ENCODE measurements at regions not wholly inside any gene's neighbourhood (a gene's known extent, or its start where the extent isn't known, plus 50 kb on each side); places are given as distances from the start of the nearest gene placed in this dataset.

DNA sequence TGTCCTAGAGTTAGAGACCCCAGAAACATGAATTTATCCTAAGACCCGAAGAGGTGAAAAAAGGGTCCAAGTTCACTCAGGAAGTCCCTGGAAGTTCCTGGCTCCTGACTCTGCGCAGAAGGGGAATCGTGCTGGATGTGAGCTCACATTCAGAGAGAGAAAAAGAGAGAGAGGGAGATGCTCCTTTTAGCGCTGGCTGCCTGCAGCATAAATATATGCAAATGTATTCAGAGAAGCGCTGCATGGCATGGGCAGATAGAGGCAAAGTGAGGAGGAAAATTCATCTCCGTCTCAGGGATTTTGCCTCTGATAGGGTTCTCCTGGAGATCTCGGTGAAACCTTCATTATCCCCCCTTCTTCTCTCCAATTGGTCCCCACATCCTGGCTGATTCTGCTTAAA is 517.2 kb downstream of the MN1 start:
- Histone ChIP-seq H3K4me1 (ENCODE audit: control insufficient read depth, insufficient read depth, low read depth, low read length) (no peaks in the 10 kb centered on the region), H4K8ac (ENCODE audit: low read length) (no peak overlapping the region), H2AFZ (ENCODE audit: low read depth, low read length) (no peak overlapping the region), H3K36me3 (ENCODE audit: control insufficient read depth in 1 of 2, insufficient read depth in 2 of 2, low read depth in 1 of 2, low read length in 2 of 2) (no peaks in the 10 kb centered on the region), H3K27ac (ENCODE audit: low read length, poor library complexity, severe bottlenecking) (no peak overlapping the region), H3K4me3 (ENCODE audit: insufficient read depth in 1 of 2, low read depth in 1 of 2, low read length in 2 of 2) (no peak overlapping the region), H3K4ac (ENCODE audit: low read depth in 1 of 2, low read length in 2 of 2) (no peak overlapping the region), H2AK5ac (ENCODE audit: low read length, severe bottlenecking) (no peak overlapping the region), H4K91ac (ENCODE audit: low read length) (no peak overlapping the region), H2BK15ac (ENCODE audit: low read depth, poor library complexity, severe bottlenecking) (no peak overlapping the region), H3K79me1 (replicated peaks; ENCODE audit: low read length, poor library complexity, severe bottlenecking) (no peaks in the 10 kb centered on the region), H3K9me3 (ENCODE audit: control insufficient read depth, low read length) (peaks cover 9% of the 10 kb centered on the region), H3K4me2 (ENCODE audit: low read length, poor library complexity, severe bottlenecking) (no peak overlapping the region), H2BK5ac (ENCODE audit: low read depth, low read length, poor library complexity, severe bottlenecking) (no peak overlapping the region), H3K18ac (ENCODE audit: low read depth in 1 of 2, low read length in 2 of 2) (no peak overlapping the region), H2BK120ac (ENCODE audit: low read depth, low read length) (no peak overlapping the region), H3K9ac (ENCODE audit: low read length) (no peak overlapping the region), H3K27me3 (ENCODE audit: control insufficient read depth in 1 of 2, insufficient read depth in 1 of 2, low read length in 2 of 2) (peaks cover 0 to 50% of the 10 kb centered on the region in 2 experiments), H3K14ac (ENCODE audit: low read length in 2 of 2) (no peak overlapping the region), H3K23ac (ENCODE audit: low read length in 2 of 2) (no peak overlapping the region), H2BK12ac (ENCODE audit: low read length in 2 of 2) (no peak overlapping the region)
- DNase-seq = no peak
- 96% methylated on average over 7 of the region's 7 CpGs for WGBS

DNA sequence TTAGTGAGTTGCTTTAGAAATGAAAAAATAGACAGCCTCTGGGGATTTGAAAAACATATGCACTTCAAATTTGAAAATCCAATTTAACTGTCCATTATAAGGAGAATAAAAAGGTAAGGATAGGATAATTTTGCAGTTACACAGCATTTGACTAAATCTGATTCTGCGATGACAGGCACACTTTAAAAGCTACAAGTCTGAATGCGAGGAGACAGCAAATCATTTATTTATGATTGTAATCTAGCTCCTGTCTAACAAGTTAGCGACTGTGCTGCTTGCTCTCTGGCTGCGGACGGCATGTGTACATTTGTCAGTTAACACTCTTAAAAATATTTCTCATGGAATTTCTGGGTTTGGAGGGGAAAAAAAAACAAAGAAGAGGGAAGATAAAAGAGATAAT is 514.8 kb downstream of the MN1 start:
- Histone ChIP-seq H3K14ac (ENCODE audit: low read length in 2 of 2) (no peak overlapping the region), H3K4me1 (ENCODE audit: control insufficient read depth, insufficient read depth, low read depth, low read length) (no peaks in the 10 kb centered on the region), H3K9ac (ENCODE audit: low read length) (no peak overlapping the region), H2BK120ac (ENCODE audit: low read depth, low read length) (no peak overlapping the region), H3K18ac (ENCODE audit: low read depth in 1 of 2, low read length in 2 of 2) (no peak overlapping the region), H2AFZ (ENCODE audit: low read depth, low read length) (no peak overlapping the region), H3K36me3 (ENCODE audit: control insufficient read depth in 1 of 2, insufficient read depth in 2 of 2, low read depth in 1 of 2, low read length in 2 of 2) (no peaks in the 10 kb centered on the region), H4K8ac (ENCODE audit: low read length) (no peak overlapping the region), H3K4me3 (ENCODE audit: insufficient read depth in 1 of 2, low read depth in 1 of 2, low read length in 2 of 2) (no peak overlapping the region), H3K27me3 (ENCODE audit: control insufficient read depth in 1 of 2, insufficient read depth in 1 of 2, low read length in 2 of 2) (peaks cover 0 to 59% of the 10 kb centered on the region in 2 experiments), H3K4ac (ENCODE audit: low read depth in 1 of 2, low read length in 2 of 2) (no peak overlapping the region), H2AK5ac (ENCODE audit: low read length, severe bottlenecking) (no peak overlapping the region), H4K91ac (ENCODE audit: low read length) (no peak overlapping the region), H3K9me3 (ENCODE audit: control insufficient read depth, low read length) (peaks cover 4% of the 10 kb centered on the region), H2BK12ac (ENCODE audit: low read length in 2 of 2) (no peak overlapping the region), H3K23ac (ENCODE audit: low read length in 2 of 2) (no peak overlapping the region), H3K4me2 (ENCODE audit: low read length, poor library complexity, severe bottlenecking) (no peak overlapping the region), H3K27ac (ENCODE audit: low read length, poor library complexity, severe bottlenecking) (no peak overlapping the region), H2BK15ac (ENCODE audit: low read depth, poor library complexity, severe bottlenecking) (no peak overlapping the region), H3K79me1 (replicated peaks; ENCODE audit: low read length, poor library complexity, severe bottlenecking) (no peaks in the 10 kb centered on the region), H2BK5ac (ENCODE audit: low read depth, low read length, poor library complexity, severe bottlenecking) (no peak overlapping the region)
- 89% methylated on average over 2 of the region's 5 CpGs for WGBS
- DNase-seq = no peak

DNA sequence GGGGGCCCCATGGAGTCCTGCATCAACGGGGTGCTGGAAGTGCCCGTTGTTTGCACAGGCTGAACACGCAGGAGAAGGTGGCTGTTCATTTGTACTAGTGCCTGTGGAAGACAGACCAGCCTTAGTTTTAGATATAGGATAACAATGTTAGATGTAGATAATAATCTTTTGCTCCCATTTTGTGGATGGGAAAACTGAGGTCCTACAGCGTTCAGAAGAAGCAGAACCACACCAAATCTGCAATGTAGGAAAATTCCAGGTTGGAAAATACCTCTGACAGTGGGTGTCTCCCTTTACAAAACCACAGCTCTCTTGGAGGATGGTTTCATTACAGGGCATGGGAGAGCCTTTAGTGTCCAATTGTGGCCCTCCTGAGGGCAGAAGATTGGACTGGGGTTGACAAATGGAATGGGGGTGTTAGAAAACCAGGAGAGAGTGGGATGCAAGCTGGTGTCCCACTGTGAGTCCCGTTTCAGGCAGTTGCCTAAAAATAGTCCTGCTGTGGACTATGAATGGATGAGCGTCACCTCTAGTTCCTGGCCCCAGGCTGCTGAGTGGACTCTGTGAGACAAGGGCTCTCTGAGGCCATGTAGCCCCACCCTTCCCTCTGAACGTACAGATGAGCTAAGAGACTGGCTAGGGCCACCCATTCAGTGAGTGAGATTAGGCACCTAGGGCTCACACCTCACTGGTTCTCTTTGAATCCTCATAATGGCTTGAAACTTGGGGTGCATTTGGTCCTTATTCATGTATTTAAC is 508.8 kb downstream of the MN1 start:
- H3K9ac ChIP-seq (ENCODE audit: low read length) = no peak overlapping the region
- no peak overlapping the region for H2AK5ac ChIP-seq (ENCODE audit: low read length, severe bottlenecking)
- H2BK120ac ChIP-seq (ENCODE audit: low read depth, low read length) = no peak overlapping the region
- no peaks in the 10 kb centered on the region for H3K9me3 ChIP-seq (ENCODE audit: control insufficient read depth, low read length)
- H3K4me2 ChIP-seq (ENCODE audit: low read length, poor library complexity, severe bottlenecking) = no peak overlapping the region
- 76% methylated on average over 7 of the region's 7 CpGs for WGBS
- no peak overlapping the region for H3K27ac ChIP-seq (ENCODE audit: low read length, poor library complexity, severe bottlenecking)
- H2AFZ ChIP-seq (ENCODE audit: low read depth, low read length) = no peak overlapping the region
- H2BK5ac ChIP-seq (ENCODE audit: low read depth, low read length, poor library complexity, severe bottlenecking) = no peak overlapping the region
- no peak overlapping the region for H2BK12ac ChIP-seq (ENCODE audit: low read length in 2 of 2)
- H3K18ac ChIP-seq (ENCODE audit: low read depth in 1 of 2, low read length in 2 of 2) = peak overlapping the region in 1 of 2 experiments; percentile 2
- H3K23ac ChIP-seq (ENCODE audit: low read length in 2 of 2) = no peak overlapping the region
- H3K4me3 ChIP-seq (ENCODE audit: insufficient read depth in 1 of 2, low read depth in 1 of 2, low read length in 2 of 2) = no peak overlapping the region
- H3K79me1 ChIP-seq (replicated peaks; ENCODE audit: low read length, poor library complexity, severe bottlenecking) = no peaks in the 10 kb centered on the region
- H4K8ac ChIP-seq (ENCODE audit: low read length) = no peak overlapping the region
- H4K91ac ChIP-seq (ENCODE audit: low read length) = no peak overlapping the region
- H3K14ac ChIP-seq (ENCODE audit: low read length in 2 of 2) = peak overlapping the region in 1 of 2 experiments; percentile 18
- no peaks in the 10 kb centered on the region for H3K36me3 ChIP-seq (ENCODE audit: control insufficient read depth in 1 of 2, insufficient read depth in 2 of 2, low read depth in 1 of 2, low read length in 2 of 2)
- H3K4ac ChIP-seq (ENCODE audit: low read depth in 1 of 2, low read length in 2 of 2) = no peak overlapping the region
- no peak for DNase-seq
- H3K27me3 ChIP-seq (ENCODE audit: control insufficient read depth in 1 of 2, insufficient read depth in 1 of 2, low read length in 2 of 2) = peaks cover 0 to 88% of the 10 kb centered on the region in 2 experiments
- peaks cover 2% of the 10 kb centered on the region for H3K4me1 ChIP-seq (ENCODE audit: control insufficient read depth, insufficient read depth, low read depth, low read length)
- no peak overlapping the region for H2BK15ac ChIP-seq (ENCODE audit: low read depth, poor library complexity, severe bottlenecking)

DNA sequence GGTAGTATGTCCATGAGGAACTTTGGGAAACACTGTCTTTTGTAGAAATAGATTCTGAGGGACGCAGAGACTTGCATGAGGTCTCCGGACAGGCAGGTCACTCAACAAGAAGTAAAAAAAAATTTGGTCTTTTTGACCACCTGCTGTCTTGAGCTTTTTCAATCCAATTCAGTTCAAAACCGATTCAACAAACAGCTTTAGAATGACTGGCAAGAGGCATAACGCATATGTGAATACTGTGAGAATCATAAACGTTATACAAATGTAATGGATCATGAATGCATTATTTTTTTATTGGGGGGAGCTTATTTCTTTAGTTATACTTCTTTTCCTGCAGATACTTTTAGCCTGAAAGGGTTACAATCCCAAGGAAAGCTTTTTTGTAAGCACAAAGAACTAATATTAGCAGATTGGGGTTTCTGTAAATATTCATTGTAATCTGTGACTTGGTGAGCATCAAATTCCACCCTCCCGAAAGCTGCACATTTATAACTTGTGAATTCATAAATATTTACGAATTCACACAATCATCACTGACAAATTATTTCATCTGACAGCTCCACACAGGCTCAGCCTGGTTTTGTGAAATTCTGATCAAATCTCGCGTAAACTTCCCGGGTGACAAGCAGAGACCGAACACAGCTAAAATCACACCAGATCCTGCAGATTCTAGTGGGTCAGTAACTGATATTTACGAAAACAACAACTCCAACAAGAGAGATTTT is 507.7 kb downstream of the MN1 start:
- H3K4me2 ChIP-seq (ENCODE audit: low read length, poor library complexity, severe bottlenecking) = no peak overlapping the region
- H2AK5ac ChIP-seq (ENCODE audit: low read length, severe bottlenecking) = no peak overlapping the region
- H3K9ac ChIP-seq (ENCODE audit: low read length) = no peak overlapping the region
- no peaks in the 10 kb centered on the region for H3K79me1 ChIP-seq (replicated peaks; ENCODE audit: low read length, poor library complexity, severe bottlenecking)
- H4K8ac ChIP-seq (ENCODE audit: low read length) = no peak overlapping the region
- H2BK5ac ChIP-seq (ENCODE audit: low read depth, low read length, poor library complexity, severe bottlenecking) = no peak overlapping the region
- no peak overlapping the region for H2AFZ ChIP-seq (ENCODE audit: low read depth, low read length)
- DNase-seq = no peak
- H3K27me3 ChIP-seq (ENCODE audit: control insufficient read depth in 1 of 2, insufficient read depth in 1 of 2, low read length in 2 of 2) = peaks cover 0 to 89% of the 10 kb centered on the region in 2 experiments
- no peak overlapping the region for H3K4ac ChIP-seq (ENCODE audit: low read depth in 1 of 2, low read length in 2 of 2)
- WGBS = 89% methylated on average over 11 of the region's 12 CpGs
- H2BK120ac ChIP-seq (ENCODE audit: low read depth, low read length) = no peak overlapping the region
- H3K36me3 ChIP-seq (ENCODE audit: control insufficient read depth in 1 of 2, insufficient read depth in 2 of 2, low read depth in 1 of 2, low read length in 2 of 2) = no peaks in the 10 kb centered on the region
- no peak overlapping the region for H3K23ac ChIP-seq (ENCODE audit: low read length in 2 of 2)
- H3K4me3 ChIP-seq (ENCODE audit: insufficient read depth in 1 of 2, low read depth in 1 of 2, low read length in 2 of 2) = no peak overlapping the region
- H3K27ac ChIP-seq (ENCODE audit: low read length, poor library complexity, severe bottlenecking) = no peak overlapping the region
- peaks cover 2% of the 10 kb centered on the region for H3K4me1 ChIP-seq (ENCODE audit: control insufficient read depth, insufficient read depth, low read depth, low read length)
- H3K14ac ChIP-seq (ENCODE audit: low read length in 2 of 2) = no peak overlapping the region
- no peak overlapping the region for H3K18ac ChIP-seq (ENCODE audit: low read depth in 1 of 2, low read length in 2 of 2)
- no peak overlapping the region for H4K91ac ChIP-seq (ENCODE audit: low read length)
- no peak overlapping the region for H2BK15ac ChIP-seq (ENCODE audit: low read depth, poor library complexity, severe bottlenecking)
- no peak overlapping the region for H2BK12ac ChIP-seq (ENCODE audit: low read length in 2 of 2)
- no peaks in the 10 kb centered on the region for H3K9me3 ChIP-seq (ENCODE audit: control insufficient read depth, low read length)
